ENCODE measurements at regions not wholly inside any gene's neighbourhood (a gene's known extent, or its start where the extent isn't known, plus 50 kb on each side); places are given as distances from the start of the nearest gene placed in this dataset.
"Not testable (repeated sequence)": the region's sequence is repeated elsewhere in the genome, so short reads cannot be mapped to it uniquely, and the experiment has no call there.

- DNase-seq (ENCODE audit: low spot score), result peak; percentile 89
Measured at GRCh38 chr15:96181873-96182301, 148.6 kb upstream of the NR2F2 start.

GRCh38 chr15:96182736-96183513, 147.6 kb upstream of the NR2F2 start:
- DNase-seq (ENCODE audit: low spot score), result no peak

GRCh38 chr15:96183514-96183850, 147.0 kb upstream of the NR2F2 start:
- no peak for DNase-seq (ENCODE audit: low spot score)

- no peak for DNase-seq (ENCODE audit: low spot score)
Measured at GRCh38 chr15:96183867-96184266, 146.6 kb upstream of the NR2F2 start.

GRCh38 chr15:96184297-96184696, 146.2 kb upstream of the NR2F2 start:
- DNase-seq (ENCODE audit: low spot score), result no peak

- no peak for DNase-seq (ENCODE audit: low spot score)
Measured at GRCh38 chr15:96186105-96186504, 144.4 kb upstream of the NR2F2 start.

- DNase-seq (ENCODE audit: low spot score), result no peak
Measured at GRCh38 chr15:96187341-96188305, 142.9 kb upstream of the NR2F2 start.

- no peak for DNase-seq (ENCODE audit: low spot score)
Measured at GRCh38 chr15:96197721-96198120, 132.8 kb upstream of the NR2F2 start.

- no peak for DNase-seq (ENCODE audit: low spot score)
Measured at GRCh38 chr15:96199111-96199510, 131.4 kb upstream of the NR2F2 start.

- DNase-seq (ENCODE audit: low spot score), result no peak
Measured at GRCh38 chr15:96200357-96200967, 130.0 kb upstream of the NR2F2 start.

- DNase-seq (ENCODE audit: low spot score), result no peak
Measured at GRCh38 chr15:96201696-96202095, 128.8 kb upstream of the NR2F2 start.

GRCh38 chr15:96205588-96205987, 124.9 kb upstream of the NR2F2 start:
- not testable (repeated sequence) for DNase-seq (ENCODE audit: low spot score)

- no peak for DNase-seq (ENCODE audit: low spot score)
Measured at GRCh38 chr15:96207377-96208006, 123.0 kb upstream of the NR2F2 start.

GRCh38 chr15:96209285-96209735, 121.2 kb upstream of the NR2F2 start:
- no peak for DNase-seq (ENCODE audit: low spot score)

GRCh38 chr15:96213045-96213444, 117.5 kb upstream of the NR2F2 start:
- DNase-seq (ENCODE audit: low spot score), result no peak

GRCh38 chr15:96213896-96214295, 116.6 kb upstream of the NR2F2 start:
- DNase-seq (ENCODE audit: low spot score), result no peak

GRCh38 chr15:96216481-96216880, 114.0 kb upstream of the NR2F2 start:
- not testable (repeated sequence) for DNase-seq (ENCODE audit: low spot score)

- DNase-seq (ENCODE audit: low spot score), result no peak
Measured at GRCh38 chr15:96217983-96218382, 112.5 kb upstream of the NR2F2 start.

- no peak for DNase-seq (ENCODE audit: low spot score)
Measured at GRCh38 chr15:96218623-96219455, 111.7 kb upstream of the NR2F2 start.

GRCh38 chr15:96219681-96220080, 110.8 kb upstream of the NR2F2 start:
- no peak for DNase-seq (ENCODE audit: low spot score)

- no peak for DNase-seq (ENCODE audit: low spot score)
Measured at GRCh38 chr15:96220657-96221056, 109.8 kb upstream of the NR2F2 start.
